ENCODE measurements at regions not wholly inside any gene's neighbourhood (a gene's known extent, or its start where the extent isn't known, plus 50 kb on each side); places are given as distances from the start of the nearest gene placed in this dataset.

GRCh38 chr4:112857461-112857860 is 192.0 kb upstream of the ANK2 start:
- TF ChIP-seq CTCF (IDR thresholded peaks at IDR 0.05): no peak
- no peak for TF ChIP-seq POLR2AphosphoS5 (IDR thresholded peaks at IDR 0.05)
- TF ChIP-seq POLR2A (IDR thresholded peaks at IDR 0.05): no peak

All from prostate gland (tissue), 2 donors.